LNCaP clone FGC (cell line): ENCODE measurements at regions not wholly inside any gene's neighbourhood (a gene's known extent, or its start where the extent isn't known, plus 50 kb on each side); places are given as distances from the start of the nearest gene placed in this dataset.
"Not testable (repeated sequence)": the region's sequence is repeated elsewhere in the genome, so short reads cannot be mapped to it uniquely, and the experiment has no call there.

Experiments used
- DNase-seq: peaks from one replicate; pipeline ENCODE4 v3.0.0-alpha.2; 2011; ENCODE audit warnings: low read depth
- H3K4me3 ChIP-seq: 2 replicates; pipeline ENCODE4 v1.5.1; 2011; ENCODE audit warnings: mild to moderate bottlenecking, low read depth, low read length, control low read depth
- CTCF ChIP-seq: IDR thresholded peaks from 2 replicates; pipeline ENCODE4 v1.5.1; 2012; ENCODE audit warnings: mild to moderate bottlenecking; ENCODE audit not compliant: control insufficient read depth, insufficient read depth; ENCODE audit errors: extremely low read depth

DNA sequence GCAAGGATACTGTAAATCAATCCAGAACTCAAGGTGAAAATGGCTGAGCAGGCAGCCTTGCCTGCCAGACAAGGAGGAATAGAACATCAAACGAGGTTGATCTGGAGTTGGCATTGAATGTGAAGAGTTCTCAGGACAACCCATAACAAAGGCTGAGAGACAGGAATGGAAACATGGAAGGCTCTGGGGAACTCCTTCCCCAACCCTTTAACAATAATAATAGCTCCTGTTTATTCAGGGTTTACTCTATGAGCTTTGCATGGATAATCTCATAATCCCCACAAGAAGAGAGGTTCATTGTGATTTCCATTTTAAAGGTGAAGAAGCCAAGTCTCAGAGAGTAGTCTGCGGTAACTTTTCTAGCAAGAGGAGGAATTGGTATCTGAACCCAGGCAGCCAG lies 151.7 kb downstream of the SOD2 start:
- no peak for TF ChIP-seq CTCF
- no peak for DNase-seq
- no peak overlapping the region for H3K4me3 ChIP-seq

- DNase-seq, result no peak
- TF ChIP-seq CTCF, result no peak
- H3K4me3 ChIP-seq, result no peak overlapping the region
These were observed 152.2 kb downstream of the SOD2 start for GRCh38 chr6:159540883-159541282.

- no peak overlapping the region for H3K4me3 ChIP-seq
- TF ChIP-seq CTCF, result peak; percentile 28; the same call in 1 of the 2 replicates
- DNase-seq, result no peak
These were observed 152.9 kb downstream of the SOD2 start for GRCh38 chr6:159540152-159540551.

DNA sequence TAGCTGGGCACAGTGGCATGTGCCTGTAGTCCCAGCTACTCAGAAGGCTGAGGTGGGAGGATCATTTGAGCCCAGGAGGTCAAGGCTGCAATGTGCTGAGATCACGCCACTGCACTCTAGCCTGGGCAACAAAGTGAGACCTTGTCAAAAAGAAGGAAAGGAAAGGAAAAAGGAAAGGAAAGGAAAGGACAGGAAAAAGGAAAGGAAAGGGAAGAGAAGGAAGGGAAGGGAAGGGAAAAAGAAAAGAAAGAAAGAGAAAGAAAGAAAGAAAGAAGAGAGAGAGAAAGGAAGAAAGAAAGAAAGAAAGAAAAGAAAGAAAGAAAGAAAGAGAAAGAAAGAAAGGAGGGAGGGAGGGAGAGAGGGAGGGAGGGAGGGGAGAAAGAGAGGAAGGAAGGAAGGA lies 155.0 kb downstream of the SOD2 start:
- not testable (repeated sequence) for DNase-seq, H3K4me3 ChIP-seq

DNA sequence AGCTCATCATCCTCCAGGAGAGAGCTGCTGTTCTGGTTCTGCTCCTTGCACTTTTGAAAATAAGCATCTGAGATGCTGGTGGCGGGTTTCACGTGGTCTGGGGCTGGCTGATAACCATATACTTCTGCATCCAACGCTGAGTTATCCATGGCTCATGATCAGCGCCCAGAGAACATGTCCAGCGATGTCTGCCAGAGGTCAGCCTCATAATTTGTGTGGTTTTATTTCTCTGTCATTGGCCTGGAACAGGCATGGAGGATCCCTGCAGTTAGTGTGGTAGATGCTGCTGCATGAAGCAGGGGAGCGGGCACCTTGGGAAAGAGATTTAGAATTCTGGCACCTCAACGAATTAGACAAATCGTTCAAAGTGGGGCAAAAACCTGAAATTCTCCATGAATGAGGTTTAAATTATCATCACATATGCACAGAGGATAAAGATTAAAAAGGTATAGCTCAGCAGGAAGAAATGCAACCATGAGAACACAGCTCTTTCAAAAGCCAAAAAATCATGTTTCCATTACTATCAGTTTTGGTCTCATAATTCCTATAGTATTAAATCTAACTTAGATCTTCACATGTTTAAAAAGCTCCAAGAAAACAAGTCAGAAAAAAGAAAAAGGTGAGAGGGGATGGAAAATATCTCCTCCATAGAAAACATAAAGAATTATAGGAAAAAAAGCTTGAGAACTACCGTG lies 157.2 kb downstream of the SOD2 start:
- no peak for TF ChIP-seq CTCF
- no peak overlapping the region for H3K4me3 ChIP-seq
- no peak for DNase-seq

DNA sequence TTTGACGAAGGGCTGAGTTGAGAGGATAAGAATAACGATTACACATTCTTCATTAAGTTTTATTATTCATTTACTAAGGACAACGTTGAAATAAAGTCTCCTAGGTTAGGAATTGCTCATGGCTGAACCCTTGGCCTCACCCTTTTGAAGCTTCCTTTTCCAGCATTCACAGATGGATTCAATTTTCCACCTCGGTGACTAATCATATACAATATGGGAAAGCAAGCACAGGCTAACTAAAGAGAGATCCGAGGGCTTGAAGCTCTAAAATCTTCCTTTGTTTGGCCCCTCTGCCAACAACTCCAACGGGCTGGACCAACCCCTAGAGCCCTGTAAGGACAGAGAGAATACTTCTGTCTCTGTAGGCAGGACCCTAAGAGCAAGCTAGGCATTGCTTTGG lies 159.5 kb downstream of the SOD2 start:
- no peak overlapping the region for H3K4me3 ChIP-seq
- no peak for DNase-seq
- no peak for TF ChIP-seq CTCF

DNA sequence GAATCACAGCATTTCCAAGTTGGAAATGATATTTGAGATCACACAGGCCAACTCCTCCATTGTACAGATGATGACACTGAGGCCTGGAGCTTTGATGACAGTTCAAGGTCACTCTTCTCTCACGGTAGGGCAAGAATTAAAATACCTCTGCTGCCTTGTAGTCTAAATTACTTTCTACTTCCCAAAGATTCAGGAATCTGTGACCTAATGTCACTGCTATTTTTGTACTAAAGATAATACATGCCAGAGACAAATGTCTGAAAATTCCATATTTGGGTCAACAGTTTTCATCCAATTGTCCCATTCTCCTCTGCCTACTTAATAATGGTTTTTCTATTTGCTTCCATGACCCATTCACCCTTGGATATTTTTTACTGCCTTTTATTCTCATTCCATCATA lies 160.0 kb downstream of the SOD2 start:
- no peak for TF ChIP-seq CTCF
- H3K4me3 ChIP-seq, result no peak overlapping the region
- DNase-seq, result no peak
